Dedifferentiated amniotic fluid mesenchymal stem cell (primary cell): ENCODE measurements at regions not wholly inside any gene's neighbourhood (a gene's known extent, or its start where the extent isn't known, plus 50 kb on each side); places are given as distances from the start of the nearest gene placed in this dataset.

Source experiments
- DNase-seq: peaks from one replicate; pipeline ENCODE4 v3.0.0-alpha.2; 2016; ENCODE audit errors: extremely low spot score

- DNase-seq, result no peak
Measured at GRCh38 chr11:70535191-70535971, 137.1 kb downstream of the CTTN start.

- no peak for DNase-seq
Measured at GRCh38 chr11:70536051-70536877, 137.9 kb downstream of the CTTN start.

- no peak for DNase-seq
Measured at GRCh38 chr11:70537576-70538571, 139.5 kb downstream of the CTTN start.

GRCh38 chr11:70538641-70539359 is 140.5 kb downstream of the CTTN start:
- no peak for DNase-seq

GRCh38 chr11:70539360-70540095 is 141.2 kb downstream of the CTTN start:
- DNase-seq, result no peak

GRCh38 chr11:70540196-70540595 is 141.9 kb downstream of the CTTN start:
- no peak for DNase-seq

- no peak for DNase-seq
Measured at GRCh38 chr11:70541176-70541575, 142.8 kb downstream of the CTTN start.

GRCh38 chr11:70541699-70542098 is 143.4 kb downstream of the CTTN start:
- DNase-seq, result no peak

GRCh38 chr11:70542406-70542805 is 144.1 kb downstream of the CTTN start:
- no peak for DNase-seq

GRCh38 chr11:70542811-70543210 is 144.5 kb downstream of the CTTN start:
- no peak for DNase-seq

- no peak for DNase-seq
Measured at GRCh38 chr11:70543611-70544010, 145.3 kb downstream of the CTTN start.

- DNase-seq, result no peak
Measured at GRCh38 chr11:70544067-70544773, 145.9 kb downstream of the CTTN start.

GRCh38 chr11:70544774-70545609 is 146.7 kb downstream of the CTTN start:
- no peak for DNase-seq

GRCh38 chr11:70545610-70545912 is 147.2 kb downstream of the CTTN start:
- DNase-seq, result no peak

GRCh38 chr11:70546191-70546940 is 148.0 kb downstream of the CTTN start:
- DNase-seq, result no peak

GRCh38 chr11:70547386-70547785 is 149.1 kb downstream of the CTTN start:
- no peak for DNase-seq

GRCh38 chr11:70547821-70548670 is 149.7 kb downstream of the CTTN start:
- no peak for DNase-seq
